Activated CD8-positive, alpha-beta T cell treated with anti-CD3 and anti-CD28 coated beads for 36 hours (primary cell): ENCODE measurements at regions not wholly inside any gene's neighbourhood (a gene's known extent, or its start where the extent isn't known, plus 50 kb on each side); places are given as distances from the start of the nearest gene placed in this dataset.

Experiments
- ATAC-seq: fragments of 200-7000 bp; cut with Tn5 transposase; one replicate; pipeline ENCODE4 v1.10.0; 2021; ENCODE audit warnings: mild to moderate bottlenecking, moderate library complexity
- CTCF ChIA-PET: fragments of 350-600 bp; sonication (Branson Sonifier 250); formaldehyde crosslinking; loops from one replicate; lab custom pipeline; 2021; ENCODE audit warnings: antibody characterized with exemption; lab: Charles Lee
- POLR2A ChIA-PET: fragments of 350-600 bp; sonication (Branson Sonifier 250); formaldehyde crosslinking; loops from one replicate; lab custom pipeline; 2021; ENCODE audit warnings: antibody characterized with exemption; lab: Charles Lee
- DNase-seq: peaks from one replicate; pipeline ENCODE4 v3.0.0-alpha.2; 2020
- H3K27ac Mint-ChIP-seq: one replicate; pipeline ENCODE4 v1.8.0; 2021; ENCODE audit warnings: mild to moderate bottlenecking, mixed read lengths
- H3K27me3 Mint-ChIP-seq: one replicate; pipeline ENCODE4 v1.8.0; 2021; ENCODE audit warnings: mixed read lengths
- H3K36me3 Mint-ChIP-seq: one replicate; pipeline ENCODE4 v1.8.0; 2021; ENCODE audit warnings: low read depth, mixed read lengths
- H3K4me1 Mint-ChIP-seq: one replicate; pipeline ENCODE4 v1.8.0; 2021; ENCODE audit warnings: low read depth, mixed read lengths
- H3K4me3 Mint-ChIP-seq: one replicate; pipeline ENCODE4 v1.8.0; 2021; ENCODE audit warnings: mild to moderate bottlenecking, moderate library complexity, mixed read lengths
- H3K9me3 Mint-ChIP-seq: one replicate; pipeline ENCODE4 v1.8.0; 2021; ENCODE audit warnings: mixed read lengths
- intact Hi-C: fragments of 100-400 bp; cut with micrococcal nuclease; formaldehyde crosslinking; loops from one replicate; pipeline ENCODE4 v1.10.0; 2022
- TF ChIP-seq, protein P1 (sequence below): fragments of 200-600 bp; IDR thresholded peaks from one replicate; pipeline ENCODE4 v1.8.0; 2022; ENCODE audit warnings: antibody characterized with exemption, mild to moderate bottlenecking

- ChIA-PET POLR2A (no interaction called here), CTCF (no interaction called here)
- DNase-seq (no peak), ATAC-seq (no peak)
- Mint-ChIP-seq H3K4me1 (no peaks in the 10 kb centered on the region), H3K27me3 (peaks cover 1% of the 10 kb centered on the region), H3K36me3 (no peaks in the 10 kb centered on the region), H3K4me3 (no peak overlapping the region), H3K9me3 (no peaks in the 10 kb centered on the region), H3K27ac (no peak overlapping the region)
- intact Hi-C loops, result no loop called here
- TF ChIP-seq, protein P1, sequence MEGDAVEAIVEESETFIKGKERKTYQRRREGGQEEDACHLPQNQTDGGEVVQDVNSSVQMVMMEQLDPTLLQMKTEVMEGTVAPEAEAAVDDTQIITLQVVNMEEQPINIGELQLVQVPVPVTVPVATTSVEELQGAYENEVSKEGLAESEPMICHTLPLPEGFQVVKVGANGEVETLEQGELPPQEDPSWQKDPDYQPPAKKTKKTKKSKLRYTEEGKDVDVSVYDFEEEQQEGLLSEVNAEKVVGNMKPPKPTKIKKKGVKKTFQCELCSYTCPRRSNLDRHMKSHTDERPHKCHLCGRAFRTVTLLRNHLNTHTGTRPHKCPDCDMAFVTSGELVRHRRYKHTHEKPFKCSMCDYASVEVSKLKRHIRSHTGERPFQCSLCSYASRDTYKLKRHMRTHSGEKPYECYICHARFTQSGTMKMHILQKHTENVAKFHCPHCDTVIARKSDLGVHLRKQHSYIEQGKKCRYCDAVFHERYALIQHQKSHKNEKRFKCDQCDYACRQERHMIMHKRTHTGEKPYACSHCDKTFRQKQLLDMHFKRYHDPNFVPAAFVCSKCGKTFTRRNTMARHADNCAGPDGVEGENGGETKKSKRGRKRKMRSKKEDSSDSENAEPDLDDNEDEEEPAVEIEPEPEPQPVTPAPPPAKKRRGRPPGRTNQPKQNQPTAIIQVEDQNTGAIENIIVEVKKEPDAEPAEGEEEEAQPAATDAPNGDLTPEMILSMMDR, result no peak
These were observed 151.8 kb upstream of the GRIA4 start for GRCh38 chr11:105458071-105458470.

DNA sequence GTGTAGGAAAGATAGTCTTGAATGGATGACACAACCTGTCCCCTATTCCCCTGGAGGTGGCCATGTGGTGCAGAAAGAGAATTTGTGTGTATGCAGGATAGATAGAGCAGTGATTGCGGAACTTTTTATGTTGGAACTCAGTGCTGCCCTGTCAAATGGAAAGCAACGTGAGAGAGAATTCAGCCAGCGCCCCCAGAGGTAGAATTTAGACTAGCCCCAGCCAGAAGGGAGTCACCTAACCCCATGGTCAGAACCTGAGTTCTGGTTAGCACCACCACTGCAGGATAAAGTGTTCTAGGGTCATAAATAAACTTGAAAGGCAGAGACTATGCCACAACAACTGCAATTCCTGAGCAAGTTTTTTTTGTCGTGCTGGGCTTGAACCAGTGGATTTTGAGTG lies 152.9 kb upstream of the GRIA4 start:
- CTCF ChIA-PET, result no interaction called here
- H3K36me3 Mint-ChIP-seq, result no peaks in the 10 kb centered on the region
- TF ChIP-seq, protein P1, result no peak
- no peak overlapping the region for H3K4me3 Mint-ChIP-seq
- POLR2A ChIA-PET, result no interaction called here
- ATAC-seq (no peak), DNase-seq (no peak)
- peaks cover 1% of the 10 kb centered on the region for H3K27me3 Mint-ChIP-seq
- intact Hi-C loops, result no loop called here
- H3K9me3 Mint-ChIP-seq, result no peaks in the 10 kb centered on the region
- H3K27ac Mint-ChIP-seq, result no peak overlapping the region
- H3K4me1 Mint-ChIP-seq, result no peaks in the 10 kb centered on the region

DNA sequence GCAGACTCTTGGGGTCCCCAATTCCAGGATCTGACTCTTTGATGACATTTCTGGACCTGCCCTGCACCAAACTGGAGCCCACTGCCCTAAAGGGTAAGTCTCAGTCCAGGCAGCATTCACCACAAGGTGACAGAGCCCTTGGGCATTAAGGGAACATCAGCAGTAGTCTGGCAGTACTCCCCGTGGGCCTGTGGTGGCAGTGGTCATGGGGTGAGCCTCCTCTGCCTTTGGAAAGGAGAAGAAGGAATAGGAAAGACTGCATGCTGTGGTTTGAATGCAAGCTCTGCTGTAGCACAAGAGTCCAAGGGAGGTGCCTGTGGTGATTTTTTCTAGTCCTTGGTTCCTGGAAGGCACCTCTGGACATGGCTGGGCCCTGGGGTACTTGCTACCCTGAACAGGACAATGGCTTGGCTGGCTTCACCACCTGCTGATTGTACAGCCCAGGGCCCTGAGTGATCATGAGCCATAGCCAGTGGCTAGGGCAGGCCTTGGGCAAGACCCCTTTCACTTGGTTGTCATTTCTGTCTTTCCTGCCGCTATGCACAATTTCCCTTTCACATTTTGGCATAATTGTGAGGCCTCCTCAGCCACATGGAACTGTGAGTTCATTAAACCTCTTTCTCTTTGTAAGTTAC lies 160.7 kb upstream of the GRIA4 start:
- H3K27me3 Mint-ChIP-seq, result no peaks in the 10 kb centered on the region
- intact Hi-C loops, result no loop called here
- CTCF ChIA-PET, result no interaction called here
- peaks cover 6% of the 10 kb centered on the region for H3K9me3 Mint-ChIP-seq
- no peak overlapping the region for H3K27ac Mint-ChIP-seq
- no peak overlapping the region for H3K4me3 Mint-ChIP-seq
- TF ChIP-seq, protein P1, result no peak
- no peak for ATAC-seq
- no peaks in the 10 kb centered on the region for H3K4me1 Mint-ChIP-seq
- no peak for DNase-seq
- no peaks in the 10 kb centered on the region for H3K36me3 Mint-ChIP-seq
- POLR2A ChIA-PET, result no interaction called here

- CTCF ChIA-PET, result no interaction called here
- no peak overlapping the region for H3K4me3 Mint-ChIP-seq
- TF ChIP-seq, protein P1, result no peak
- intact Hi-C loops, result no loop called here
- H3K27ac Mint-ChIP-seq, result no peak overlapping the region
- POLR2A ChIA-PET, result no interaction called here
- H3K36me3 Mint-ChIP-seq, result no peaks in the 10 kb centered on the region
- no peaks in the 10 kb centered on the region for H3K4me1 Mint-ChIP-seq
- no peaks in the 10 kb centered on the region for H3K27me3 Mint-ChIP-seq
- no peak for DNase-seq
- peaks cover 6% of the 10 kb centered on the region for H3K9me3 Mint-ChIP-seq
- no peak for ATAC-seq
These were observed 161.2 kb upstream of the GRIA4 start for GRCh38 chr11:105448703-105449079.

DNA sequence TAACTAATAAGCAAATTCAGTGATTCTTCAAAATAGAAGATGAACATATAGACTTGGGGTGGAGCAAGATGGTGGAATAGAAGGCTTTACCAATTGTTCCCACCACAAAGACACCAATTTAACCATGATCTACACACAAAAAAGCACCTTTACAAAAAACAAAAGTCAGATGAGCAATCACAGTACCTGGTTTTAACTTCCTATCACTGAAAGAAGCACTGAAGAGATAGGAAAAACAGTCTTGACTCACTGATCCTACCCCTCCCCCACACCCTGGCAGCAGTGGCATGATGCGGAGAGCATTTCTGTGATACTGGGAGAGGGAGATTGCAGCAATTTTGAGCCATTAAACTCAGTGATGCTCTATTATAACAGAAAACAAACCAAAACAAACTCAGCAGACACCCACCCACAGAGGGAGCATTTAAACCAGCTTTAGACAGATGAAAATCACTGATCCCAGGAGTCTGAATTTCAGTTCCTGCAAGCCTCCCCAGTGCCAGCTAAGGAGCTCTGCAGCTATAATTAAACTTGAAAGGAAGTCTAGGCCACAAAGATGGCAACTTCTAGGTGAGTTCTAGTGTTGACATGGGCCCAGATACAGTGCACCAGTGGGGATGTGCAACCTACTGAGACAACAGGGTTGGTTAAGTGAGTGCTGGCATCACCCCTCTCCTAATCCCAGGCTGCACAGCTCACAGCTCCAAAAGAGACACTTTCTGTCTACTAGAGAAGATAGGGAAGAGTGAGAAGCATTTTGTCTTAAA lies 161.8 kb upstream of the GRIA4 start:
- no peak overlapping the region for H3K4me3 Mint-ChIP-seq
- TF ChIP-seq, protein P1, result no peak
- ATAC-seq (no peak), DNase-seq (peak; percentile 4)
- no peaks in the 10 kb centered on the region for H3K4me1 Mint-ChIP-seq
- H3K9me3 Mint-ChIP-seq, result peaks cover 6% of the 10 kb centered on the region
- POLR2A ChIA-PET, result no interaction called here
- H3K27me3 Mint-ChIP-seq, result no peaks in the 10 kb centered on the region
- CTCF ChIA-PET, result no interaction called here
- H3K36me3 Mint-ChIP-seq, result no peaks in the 10 kb centered on the region
- intact Hi-C loops, result no loop called here
- no peak overlapping the region for H3K27ac Mint-ChIP-seq
